ENCODE measurements at regions not wholly inside any gene's neighbourhood (a gene's known extent, or its start where the extent isn't known, plus 50 kb on each side); places are given as distances from the start of the nearest gene placed in this dataset.

DNA sequence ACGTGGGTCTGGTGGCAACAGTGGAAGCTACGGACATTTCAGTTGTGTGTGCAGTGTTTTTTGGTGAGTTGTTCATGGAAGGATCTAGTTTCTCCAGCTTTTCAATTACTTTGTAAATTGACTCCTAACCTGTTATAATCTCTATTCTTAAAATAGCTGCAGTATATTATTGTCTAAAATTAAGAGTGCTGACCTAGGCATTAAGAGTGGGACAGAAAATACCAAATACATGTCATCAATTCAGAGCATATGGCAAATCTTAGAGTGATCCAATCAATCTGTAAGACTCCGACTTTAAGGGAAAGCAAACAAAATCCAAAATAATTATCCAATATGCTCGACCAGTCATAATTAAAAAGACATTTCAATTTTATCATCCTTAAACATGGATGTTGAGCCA is 338.1 kb upstream of the PCDH9 start:
- H3K4me1 ChIP-seq (ENCODE audit: insufficient read depth, insufficient read length), result no peaks in the 10 kb centered on the region
- H3K9me3 ChIP-seq (ENCODE audit: insufficient read depth, low read length), result no peaks in the 10 kb centered on the region
- DNase-seq (ENCODE audit: low read depth, low spot score), result no peak
- TF ChIP-seq YY1 (IDR thresholded peaks at IDR 0.05; ENCODE audit: insufficient read depth, insufficient read length) (no peak), SUZ12 (IDR thresholded peaks at IDR 0.05; ENCODE audit: extremely low read depth, insufficient read depth, insufficient read length) (no peak), ZNF274 (IDR thresholded peaks at IDR 0.05; ENCODE audit: low read depth, low read length) (no peak)
- no peak overlapping the region for H3K4me3 ChIP-seq (ENCODE audit: insufficient read length, low read depth)
- H3K9ac ChIP-seq (ENCODE audit: insufficient read length, low read depth), result no peak overlapping the region
- no peaks in the 10 kb centered on the region for H3K27me3 ChIP-seq (ENCODE audit: insufficient read depth, insufficient read length)
- H3K36me3 ChIP-seq (ENCODE audit: insufficient read depth, insufficient read length, low read length), result no peaks in the 10 kb centered on the region

DNA sequence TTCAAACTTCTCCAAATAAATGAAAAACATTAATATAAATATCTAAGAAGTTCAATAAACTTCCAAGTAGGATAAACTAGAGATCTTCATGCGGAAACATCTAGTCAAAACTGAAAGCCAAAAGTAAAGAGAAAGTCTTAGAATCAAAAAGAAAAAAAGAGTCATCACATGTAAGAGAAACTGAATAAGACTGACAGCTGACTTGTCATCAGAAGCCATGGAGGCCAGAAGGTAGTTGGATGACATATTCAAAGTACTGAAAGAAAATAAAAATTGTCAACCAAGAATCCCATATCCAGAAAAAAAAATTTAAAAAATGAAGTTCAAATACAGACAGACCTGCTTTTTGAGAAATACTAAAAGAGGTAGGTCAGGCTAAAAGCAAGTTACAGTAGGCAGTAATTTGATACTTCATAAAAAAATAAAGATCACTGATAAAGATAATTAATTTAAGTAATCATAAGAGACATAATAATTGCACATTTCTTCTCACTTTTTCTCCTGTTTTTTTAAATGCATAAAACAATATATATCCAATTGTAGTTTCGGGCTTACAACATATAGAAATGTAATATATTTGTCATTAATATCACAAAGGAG is 327.6 kb upstream of the PCDH9 start:
- H3K4me1 ChIP-seq (ENCODE audit: insufficient read depth, insufficient read length), result no peaks in the 10 kb centered on the region
- H3K9ac ChIP-seq (ENCODE audit: insufficient read length, low read depth), result no peak overlapping the region
- DNase-seq (ENCODE audit: low read depth, low spot score), result no peak
- H3K4me3 ChIP-seq (ENCODE audit: insufficient read length, low read depth), result no peak overlapping the region
- H3K27me3 ChIP-seq (ENCODE audit: insufficient read depth, insufficient read length), result no peaks in the 10 kb centered on the region
- H3K9me3 ChIP-seq (ENCODE audit: insufficient read depth, low read length), result no peaks in the 10 kb centered on the region
- TF ChIP-seq ZNF274 (IDR thresholded peaks at IDR 0.05; ENCODE audit: low read depth, low read length) (no peak), SUZ12 (IDR thresholded peaks at IDR 0.05; ENCODE audit: extremely low read depth, insufficient read depth, insufficient read length) (no peak), YY1 (IDR thresholded peaks at IDR 0.05; ENCODE audit: insufficient read depth, insufficient read length) (no peak)
- no peaks in the 10 kb centered on the region for H3K36me3 ChIP-seq (ENCODE audit: insufficient read depth, insufficient read length, low read length)

DNA sequence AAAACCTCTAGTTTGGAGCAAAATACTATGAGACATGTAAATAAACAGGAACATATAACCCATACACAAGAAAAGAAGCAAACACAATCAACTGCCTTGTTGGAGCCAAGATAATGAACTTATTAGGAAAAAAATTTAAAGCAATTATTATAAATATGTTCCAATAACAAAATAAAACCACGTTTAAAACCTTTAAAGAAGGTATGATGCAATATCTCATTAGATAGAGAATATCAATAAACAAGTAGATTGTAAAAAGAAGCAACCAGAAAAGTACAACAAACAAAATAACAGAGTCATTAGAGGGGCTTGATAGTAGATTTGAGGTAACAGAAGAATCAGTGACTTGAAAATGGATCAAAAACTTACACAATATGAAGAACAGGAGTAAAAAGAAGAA is 327.0 kb upstream of the PCDH9 start:
- no peaks in the 10 kb centered on the region for H3K4me1 ChIP-seq (ENCODE audit: insufficient read depth, insufficient read length)
- TF ChIP-seq ZNF274 (IDR thresholded peaks at IDR 0.05; ENCODE audit: low read depth, low read length) (no peak), SUZ12 (IDR thresholded peaks at IDR 0.05; ENCODE audit: extremely low read depth, insufficient read depth, insufficient read length) (no peak), YY1 (IDR thresholded peaks at IDR 0.05; ENCODE audit: insufficient read depth, insufficient read length) (no peak)
- no peaks in the 10 kb centered on the region for H3K9me3 ChIP-seq (ENCODE audit: insufficient read depth, low read length)
- H3K9ac ChIP-seq (ENCODE audit: insufficient read length, low read depth), result no peak overlapping the region
- no peaks in the 10 kb centered on the region for H3K27me3 ChIP-seq (ENCODE audit: insufficient read depth, insufficient read length)
- no peak for DNase-seq (ENCODE audit: low read depth, low spot score)
- H3K4me3 ChIP-seq (ENCODE audit: insufficient read length, low read depth), result no peak overlapping the region
- H3K36me3 ChIP-seq (ENCODE audit: insufficient read depth, insufficient read length, low read length), result no peaks in the 10 kb centered on the region

DNA sequence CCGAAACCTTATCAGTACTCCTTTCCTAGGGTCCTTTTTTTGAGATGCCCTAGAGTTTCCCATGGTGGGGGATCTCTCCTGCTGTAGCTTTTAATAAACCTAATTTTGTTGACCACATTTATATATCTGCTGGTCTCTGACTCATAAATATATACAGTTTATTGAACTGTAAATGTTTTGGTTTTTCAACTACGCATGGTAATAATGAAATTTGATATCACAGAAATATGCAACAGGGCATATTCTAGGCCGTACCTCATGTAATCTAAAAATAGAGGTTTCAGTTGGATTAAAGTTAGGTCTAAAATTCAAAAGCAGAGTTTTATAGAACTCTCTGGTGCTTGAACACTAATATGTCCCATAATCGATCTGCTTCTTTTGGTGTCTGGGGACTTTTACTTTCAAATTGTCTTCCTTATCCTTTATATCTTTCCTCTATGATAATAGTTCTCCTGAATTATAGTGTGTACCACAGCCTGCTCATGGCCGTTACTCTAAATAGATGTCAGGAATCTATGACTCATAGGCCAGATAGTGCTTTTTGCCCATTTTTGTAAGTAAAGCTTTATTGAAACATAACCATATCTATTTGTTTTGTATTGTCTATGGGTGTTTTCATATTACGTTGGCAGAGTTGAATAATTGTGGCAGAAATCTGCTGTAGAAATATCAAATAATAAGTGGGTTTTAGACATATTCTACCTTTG is 324.8 kb upstream of the PCDH9 start:
- no peak overlapping the region for H3K4me3 ChIP-seq (ENCODE audit: insufficient read length, low read depth)
- no peak for TF ChIP-seq ZNF274 (IDR thresholded peaks at IDR 0.05; ENCODE audit: low read depth, low read length)
- no peak for TF ChIP-seq SUZ12 (IDR thresholded peaks at IDR 0.05; ENCODE audit: extremely low read depth, insufficient read depth, insufficient read length)
- no peak for TF ChIP-seq YY1 (IDR thresholded peaks at IDR 0.05; ENCODE audit: insufficient read depth, insufficient read length)
- no peaks in the 10 kb centered on the region for H3K27me3 ChIP-seq (ENCODE audit: insufficient read depth, insufficient read length)
- H3K9ac ChIP-seq (ENCODE audit: insufficient read length, low read depth), result no peak overlapping the region
- DNase-seq (ENCODE audit: low read depth, low spot score), result no peak
- H3K36me3 ChIP-seq (ENCODE audit: insufficient read depth, insufficient read length, low read length), result no peaks in the 10 kb centered on the region
- H3K4me1 ChIP-seq (ENCODE audit: insufficient read depth, insufficient read length), result no peaks in the 10 kb centered on the region
- H3K9me3 ChIP-seq (ENCODE audit: insufficient read depth, low read length), result no peaks in the 10 kb centered on the region

DNA sequence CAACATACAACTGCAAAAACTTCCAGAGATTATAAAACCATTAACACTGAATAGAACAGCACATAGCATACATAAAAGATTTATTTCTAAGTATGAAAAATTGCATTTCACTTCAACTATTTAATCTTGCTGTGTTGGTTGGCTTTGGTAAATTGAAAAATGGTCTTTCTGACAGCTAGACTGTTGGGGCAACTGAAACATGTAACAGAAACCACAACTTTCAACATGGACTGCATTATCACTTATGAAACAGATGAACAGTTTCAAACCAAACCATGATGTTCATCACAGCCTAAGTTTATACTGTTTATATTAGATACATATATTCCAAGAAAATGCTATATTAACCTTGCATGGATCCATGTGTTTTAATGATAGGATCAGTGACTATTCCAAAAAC is 324.1 kb upstream of the PCDH9 start:
- TF ChIP-seq SUZ12 (IDR thresholded peaks at IDR 0.05; ENCODE audit: extremely low read depth, insufficient read depth, insufficient read length) (no peak), ZNF274 (IDR thresholded peaks at IDR 0.05; ENCODE audit: low read depth, low read length) (no peak), YY1 (IDR thresholded peaks at IDR 0.05; ENCODE audit: insufficient read depth, insufficient read length) (no peak)
- no peaks in the 10 kb centered on the region for H3K4me1 ChIP-seq (ENCODE audit: insufficient read depth, insufficient read length)
- H3K9me3 ChIP-seq (ENCODE audit: insufficient read depth, low read length), result no peaks in the 10 kb centered on the region
- no peak overlapping the region for H3K4me3 ChIP-seq (ENCODE audit: insufficient read length, low read depth)
- H3K9ac ChIP-seq (ENCODE audit: insufficient read length, low read depth), result no peak overlapping the region
- H3K36me3 ChIP-seq (ENCODE audit: insufficient read depth, insufficient read length, low read length), result no peaks in the 10 kb centered on the region
- no peaks in the 10 kb centered on the region for H3K27me3 ChIP-seq (ENCODE audit: insufficient read depth, insufficient read length)
- no peak for DNase-seq (ENCODE audit: low read depth, low spot score)

DNA sequence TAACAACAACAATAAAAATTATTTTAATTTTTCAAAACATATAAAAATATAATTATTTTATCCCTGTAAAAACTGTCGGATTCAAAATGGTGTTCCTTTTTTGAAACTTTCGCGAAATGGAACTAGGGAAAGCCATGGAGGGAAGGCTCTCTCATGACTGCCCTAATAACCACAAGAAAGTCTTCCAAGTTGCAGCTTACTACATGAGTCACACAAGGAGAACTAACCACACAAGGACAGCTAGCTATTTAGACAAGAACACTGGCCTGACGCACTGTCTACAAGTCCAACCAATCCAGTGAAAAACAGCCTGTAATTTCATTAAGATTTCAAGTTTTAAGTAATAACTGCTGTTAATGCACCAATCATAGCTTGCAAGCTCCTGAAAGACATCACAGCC is 319.2 kb upstream of the PCDH9 start:
- H3K36me3 ChIP-seq (ENCODE audit: insufficient read depth, insufficient read length, low read length), result no peaks in the 10 kb centered on the region
- DNase-seq (ENCODE audit: low read depth, low spot score), result no peak
- TF ChIP-seq SUZ12 (IDR thresholded peaks at IDR 0.05; ENCODE audit: extremely low read depth, insufficient read depth, insufficient read length) (no peak), ZNF274 (IDR thresholded peaks at IDR 0.05; ENCODE audit: low read depth, low read length) (no peak), YY1 (IDR thresholded peaks at IDR 0.05; ENCODE audit: insufficient read depth, insufficient read length) (no peak)
- no peaks in the 10 kb centered on the region for H3K27me3 ChIP-seq (ENCODE audit: insufficient read depth, insufficient read length)
- H3K4me3 ChIP-seq (ENCODE audit: insufficient read length, low read depth), result no peak overlapping the region
- no peaks in the 10 kb centered on the region for H3K9me3 ChIP-seq (ENCODE audit: insufficient read depth, low read length)
- no peaks in the 10 kb centered on the region for H3K4me1 ChIP-seq (ENCODE audit: insufficient read depth, insufficient read length)
- no peak overlapping the region for H3K9ac ChIP-seq (ENCODE audit: insufficient read length, low read depth)

DNA sequence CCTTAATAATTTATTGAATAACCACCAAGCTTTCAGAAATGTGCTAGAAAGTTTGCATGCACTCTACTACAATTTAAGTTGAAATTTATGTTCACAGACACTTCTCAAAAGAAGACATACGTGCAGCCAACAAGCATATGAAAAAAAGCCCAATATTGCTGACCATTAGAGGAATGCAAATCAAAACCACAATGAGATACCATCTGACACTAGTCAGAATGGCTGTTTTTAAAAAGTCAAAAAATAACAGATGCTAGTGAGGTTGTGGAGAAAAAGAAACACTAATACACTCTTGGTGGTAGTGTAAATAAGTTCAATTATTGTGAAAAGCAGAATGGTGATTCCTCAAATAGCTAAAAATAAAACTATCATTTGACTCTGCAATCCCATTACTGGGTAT is 308.8 kb upstream of the PCDH9 start:
- Histone ChIP-seq H3K9me3 (ENCODE audit: insufficient read depth, low read length) (no peaks in the 10 kb centered on the region), H3K4me3 (ENCODE audit: insufficient read length, low read depth) (no peak overlapping the region), H3K4me1 (ENCODE audit: insufficient read depth, insufficient read length) (no peaks in the 10 kb centered on the region), H3K9ac (ENCODE audit: insufficient read length, low read depth) (no peak overlapping the region), H3K36me3 (ENCODE audit: insufficient read depth, insufficient read length, low read length) (no peaks in the 10 kb centered on the region), H3K27me3 (ENCODE audit: insufficient read depth, insufficient read length) (no peaks in the 10 kb centered on the region)
- no peak for DNase-seq (ENCODE audit: low read depth, low spot score)
- TF ChIP-seq ZNF274 (IDR thresholded peaks at IDR 0.05; ENCODE audit: low read depth, low read length), result no peak
- no peak for TF ChIP-seq SUZ12 (IDR thresholded peaks at IDR 0.05; ENCODE audit: extremely low read depth, insufficient read depth, insufficient read length)
- no peak for TF ChIP-seq YY1 (IDR thresholded peaks at IDR 0.05; ENCODE audit: insufficient read depth, insufficient read length)
